GM21515 (cell line): ENCODE measurements at regions not wholly inside any gene's neighbourhood (a gene's known extent, or its start where the extent isn't known, plus 50 kb on each side); places are given as distances from the start of the nearest gene placed in this dataset.
"Not testable (repeated sequence)": the region's sequence is repeated elsewhere in the genome, so short reads cannot be mapped to it uniquely, and the experiment has no call there.

Experiments used
- ATAC-seq: cut with Tn5 transposase; IDR thresholded peaks from one replicate; pipeline ENCODE4 v1.9.1; 2021; ENCODE audit not compliant: unreplicated experiment

GRCh38 chr9:17083258-17083657, 51.6 kb upstream of the CNTLN start:
- no peak for ATAC-seq

GRCh38 chr9:17082343-17083064, 52.3 kb upstream of the CNTLN start:
- no peak for ATAC-seq

GRCh38 chr9:17081814-17082213, 53.0 kb upstream of the CNTLN start:
- ATAC-seq: no peak

GRCh38 chr9:17081351-17081750, 53.5 kb upstream of the CNTLN start:
- no peak for ATAC-seq

GRCh38 chr9:17075758-17076485, 58.9 kb upstream of the CNTLN start:
- ATAC-seq: no peak

- ATAC-seq: no peak
Observed at GRCh38 chr9:17075146-17075757, 59.6 kb upstream of the CNTLN start.

GRCh38 chr9:17072563-17072962, 62.3 kb upstream of the CNTLN start:
- ATAC-seq: not testable (repeated sequence)

GRCh38 chr9:17068671-17069070, 66.2 kb upstream of the CNTLN start:
- ATAC-seq: no peak

GRCh38 chr9:17065062-17065461, 69.8 kb upstream of the CNTLN start:
- ATAC-seq: no peak

GRCh38 chr9:17064558-17064957, 70.3 kb upstream of the CNTLN start:
- ATAC-seq: no peak

GRCh38 chr9:17063535-17064135, 71.2 kb upstream of the CNTLN start:
- ATAC-seq: peak; percentile 78

GRCh38 chr9:17062497-17062896, 72.3 kb upstream of the CNTLN start:
- ATAC-seq: no peak

GRCh38 chr9:17060450-17060849, 74.4 kb upstream of the CNTLN start:
- ATAC-seq: no peak

- no peak for ATAC-seq
Observed at GRCh38 chr9:17059465-17059864, 75.4 kb upstream of the CNTLN start.

- ATAC-seq: no peak
Observed at GRCh38 chr9:17057729-17058128, 77.1 kb upstream of the CNTLN start.

GRCh38 chr9:17052626-17053025, 82.2 kb upstream of the CNTLN start:
- no peak for ATAC-seq

- ATAC-seq: no peak
Observed at GRCh38 chr9:17045381-17045940, 89.4 kb upstream of the CNTLN start.

- ATAC-seq: no peak
Observed at GRCh38 chr9:17031546-17031945, 103.3 kb upstream of the CNTLN start.

GRCh38 chr9:17025281-17025680, 109.6 kb upstream of the CNTLN start:
- ATAC-seq: no peak

GRCh38 chr9:17024129-17024528, 110.7 kb upstream of the CNTLN start:
- ATAC-seq: no peak

GRCh38 chr9:17021387-17021970, 113.4 kb upstream of the CNTLN start:
- no peak for ATAC-seq
